ENCODE measurements at regions not wholly inside any gene's neighbourhood (a gene's known extent, or its start where the extent isn't known, plus 50 kb on each side); places are given as distances from the start of the nearest gene placed in this dataset.
A peak's percentile ranks its signal among the peaks of the same experiment; 100 is the strongest.

DNA sequence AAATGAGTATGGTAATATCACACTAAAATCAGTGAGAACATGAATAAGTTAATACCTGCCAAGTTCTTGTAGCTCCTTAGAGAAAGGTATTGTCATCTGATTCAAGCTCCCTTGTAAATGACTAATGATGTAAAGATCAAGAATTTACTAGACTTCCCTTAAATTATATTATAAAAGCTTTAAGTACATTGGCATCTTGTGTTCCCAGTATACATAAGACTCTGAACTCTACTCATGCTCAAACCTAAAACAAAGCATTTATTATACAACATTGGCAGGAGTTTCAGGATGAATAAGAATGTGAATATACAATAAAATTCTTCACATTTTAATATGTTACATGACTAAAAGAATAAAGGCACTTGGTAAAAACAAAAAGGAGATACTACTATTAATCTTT lies 126.8 kb upstream of the UNC5C start:
- DNase-seq (ENCODE audit: low read depth) = no peak
- TF ChIP-seq, protein P1, sequence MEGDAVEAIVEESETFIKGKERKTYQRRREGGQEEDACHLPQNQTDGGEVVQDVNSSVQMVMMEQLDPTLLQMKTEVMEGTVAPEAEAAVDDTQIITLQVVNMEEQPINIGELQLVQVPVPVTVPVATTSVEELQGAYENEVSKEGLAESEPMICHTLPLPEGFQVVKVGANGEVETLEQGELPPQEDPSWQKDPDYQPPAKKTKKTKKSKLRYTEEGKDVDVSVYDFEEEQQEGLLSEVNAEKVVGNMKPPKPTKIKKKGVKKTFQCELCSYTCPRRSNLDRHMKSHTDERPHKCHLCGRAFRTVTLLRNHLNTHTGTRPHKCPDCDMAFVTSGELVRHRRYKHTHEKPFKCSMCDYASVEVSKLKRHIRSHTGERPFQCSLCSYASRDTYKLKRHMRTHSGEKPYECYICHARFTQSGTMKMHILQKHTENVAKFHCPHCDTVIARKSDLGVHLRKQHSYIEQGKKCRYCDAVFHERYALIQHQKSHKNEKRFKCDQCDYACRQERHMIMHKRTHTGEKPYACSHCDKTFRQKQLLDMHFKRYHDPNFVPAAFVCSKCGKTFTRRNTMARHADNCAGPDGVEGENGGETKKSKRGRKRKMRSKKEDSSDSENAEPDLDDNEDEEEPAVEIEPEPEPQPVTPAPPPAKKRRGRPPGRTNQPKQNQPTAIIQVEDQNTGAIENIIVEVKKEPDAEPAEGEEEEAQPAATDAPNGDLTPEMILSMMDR (IDR thresholded peaks at IDR 0.05; ENCODE audit: low read length, missing control alignments) = no peak
- no peak overlapping the region for H3K4me3 ChIP-seq (replicated peaks; ENCODE audit: low read depth, low read length)

DNA sequence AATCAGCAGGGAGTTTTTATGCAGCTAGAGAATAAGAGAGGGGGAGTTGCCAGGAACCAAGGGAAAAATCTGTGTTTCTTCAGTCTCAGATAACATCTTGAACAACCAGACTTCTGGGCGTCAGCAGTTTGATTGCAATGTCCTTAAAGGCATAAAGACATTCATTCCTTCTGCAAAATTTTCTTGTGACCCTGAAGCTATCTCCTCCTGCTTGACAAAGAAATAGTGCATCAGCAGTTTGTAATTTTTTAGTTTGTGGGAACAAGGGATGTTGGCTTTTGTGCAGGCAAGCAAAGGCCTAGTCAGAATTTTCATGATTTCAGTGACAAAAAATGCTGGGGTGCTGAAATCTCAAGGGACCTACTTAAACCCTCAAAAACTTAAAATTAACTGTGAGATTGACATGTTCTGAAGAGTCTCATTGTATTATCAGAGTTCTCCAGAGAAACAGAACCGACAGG lies 125.8 kb upstream of the UNC5C start:
- DNase-seq (ENCODE audit: low read depth) = peak; percentile 80
- no peak overlapping the region for H3K4me3 ChIP-seq (replicated peaks; ENCODE audit: low read depth, low read length)
- TF ChIP-seq, protein P1 (IDR thresholded peaks at IDR 0.05; ENCODE audit: low read length, missing control alignments) = no peak

DNA sequence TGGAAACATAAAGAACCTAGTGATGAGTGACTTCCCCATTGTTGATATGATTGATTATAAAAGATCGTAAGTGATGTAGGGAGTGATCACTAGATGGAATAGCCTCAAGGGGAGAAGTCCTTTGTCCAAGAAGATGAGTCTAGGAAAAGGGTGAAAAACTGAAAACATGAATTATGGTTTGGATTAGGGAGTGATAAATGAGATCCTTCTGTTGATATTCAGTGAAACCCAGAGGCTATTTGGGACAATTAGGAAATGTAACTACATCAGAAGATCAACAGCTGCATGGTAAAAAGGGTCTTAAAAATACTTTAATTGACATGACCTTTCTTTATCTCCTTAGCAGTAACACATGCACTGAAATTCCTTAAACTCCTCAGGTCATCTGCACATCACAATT lies 124.0 kb upstream of the UNC5C start:
- TF ChIP-seq, protein P1 (IDR thresholded peaks at IDR 0.05; ENCODE audit: low read length, missing control alignments) = no peak

DNA sequence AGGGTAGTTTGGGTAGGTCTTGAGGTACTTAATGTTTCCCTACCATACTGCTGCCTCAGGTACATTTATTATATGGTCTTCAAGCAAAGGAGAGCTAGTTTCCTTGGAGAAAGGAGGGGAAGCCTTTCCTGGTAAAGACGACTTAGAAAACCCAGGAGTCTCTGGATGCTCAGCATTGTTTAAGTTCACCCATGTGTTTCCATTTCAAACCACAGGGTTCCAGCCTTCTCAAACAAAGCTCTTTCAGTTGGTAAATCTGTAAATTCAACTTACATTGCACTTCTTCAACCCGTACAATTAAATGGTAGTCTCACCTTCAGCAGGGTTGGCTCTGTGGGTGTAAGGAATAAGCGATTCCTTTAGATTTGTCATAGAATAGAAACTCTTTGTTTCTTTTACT lies 111.9 kb upstream of the UNC5C start:
- H3K4me3 ChIP-seq (replicated peaks; ENCODE audit: low read depth, low read length) = no peak overlapping the region
- DNase-seq (ENCODE audit: low read depth) = no peak
- TF ChIP-seq, protein P1 (IDR thresholded peaks at IDR 0.05; ENCODE audit: low read length, missing control alignments) = no peak

More for the DNA sequence above, 124.0 kb upstream of the UNC5C start:
- DNase-seq (ENCODE audit: low read depth) = no peak
- H3K4me3 ChIP-seq (replicated peaks; ENCODE audit: low read depth, low read length) = no peak overlapping the region

DNA sequence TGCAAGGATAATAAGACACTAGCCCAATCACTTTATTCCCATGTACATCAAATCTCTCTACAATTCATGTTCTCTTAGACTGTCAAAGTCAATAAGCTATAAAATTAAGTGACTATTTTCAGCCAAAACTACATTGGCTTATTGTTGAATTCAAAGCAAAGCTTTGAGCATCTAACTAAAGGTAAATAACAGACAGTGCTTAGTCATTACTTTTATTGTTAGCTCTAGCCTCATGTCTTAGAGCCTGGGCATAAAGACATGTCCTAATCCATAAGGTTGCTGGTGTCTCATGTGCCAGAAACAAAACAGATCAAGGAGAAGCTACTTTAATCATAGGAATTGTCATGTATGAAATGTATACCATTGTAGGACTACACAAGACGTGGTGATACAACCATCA lies 103.1 kb upstream of the UNC5C start:
- H3K4me3 ChIP-seq (replicated peaks; ENCODE audit: low read depth, low read length) = no peak overlapping the region
- TF ChIP-seq, protein P1 (IDR thresholded peaks at IDR 0.05; ENCODE audit: low read length, missing control alignments) = no peak
- DNase-seq (ENCODE audit: low read depth) = no peak

DNA sequence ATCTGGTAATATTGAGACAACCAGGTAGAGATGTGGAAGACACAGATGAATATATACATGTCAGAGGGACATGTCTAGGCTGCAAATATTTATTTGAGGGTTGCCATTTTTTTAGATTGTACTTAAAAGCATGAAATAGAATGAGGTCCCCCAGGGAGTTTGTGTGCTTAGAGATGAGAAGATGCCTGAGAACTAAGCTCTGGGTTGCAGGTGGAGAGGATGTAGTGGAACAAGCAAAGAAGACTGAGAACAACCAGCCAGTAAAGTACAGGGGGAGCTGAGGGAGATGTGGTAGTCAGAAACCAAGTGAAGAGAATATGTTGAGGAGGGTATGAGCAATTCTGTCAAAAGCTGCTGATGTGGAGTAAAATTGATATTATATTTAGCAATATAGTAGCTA lies 95.6 kb upstream of the UNC5C start:
- TF ChIP-seq, protein P1 (IDR thresholded peaks at IDR 0.05; ENCODE audit: low read length, missing control alignments) = no peak
- no peak for DNase-seq (ENCODE audit: low read depth)
- no peak overlapping the region for H3K4me3 ChIP-seq (replicated peaks; ENCODE audit: low read depth, low read length)

DNA sequence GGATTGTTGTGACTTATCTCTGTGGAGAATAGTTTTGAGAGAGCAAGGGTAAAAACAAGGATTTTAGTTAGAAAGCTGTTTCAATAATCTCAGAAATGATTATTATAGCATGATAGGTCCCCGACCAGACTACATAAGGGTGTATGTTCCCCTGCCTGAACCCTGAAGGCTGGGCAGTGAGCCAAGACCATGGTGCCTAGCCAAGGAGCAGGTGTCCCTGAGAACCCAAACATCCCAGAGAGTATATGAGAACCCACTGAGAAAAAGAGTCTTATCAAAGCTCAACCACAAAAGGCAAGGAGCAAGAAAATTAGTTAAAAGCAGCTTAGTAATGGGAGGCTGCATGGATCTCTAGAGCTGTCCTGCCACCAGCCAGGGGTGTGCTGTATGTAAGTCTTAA lies 94.9 kb upstream of the UNC5C start:
- TF ChIP-seq, protein P1 (IDR thresholded peaks at IDR 0.05; ENCODE audit: low read length, missing control alignments) = no peak
- DNase-seq (ENCODE audit: low read depth) = no peak
- no peak overlapping the region for H3K4me3 ChIP-seq (replicated peaks; ENCODE audit: low read depth, low read length)
